ENCODE measurements at regions not wholly inside any gene's neighbourhood (a gene's known extent, or its start where the extent isn't known, plus 50 kb on each side); places are given as distances from the start of the nearest gene placed in this dataset.

DNA sequence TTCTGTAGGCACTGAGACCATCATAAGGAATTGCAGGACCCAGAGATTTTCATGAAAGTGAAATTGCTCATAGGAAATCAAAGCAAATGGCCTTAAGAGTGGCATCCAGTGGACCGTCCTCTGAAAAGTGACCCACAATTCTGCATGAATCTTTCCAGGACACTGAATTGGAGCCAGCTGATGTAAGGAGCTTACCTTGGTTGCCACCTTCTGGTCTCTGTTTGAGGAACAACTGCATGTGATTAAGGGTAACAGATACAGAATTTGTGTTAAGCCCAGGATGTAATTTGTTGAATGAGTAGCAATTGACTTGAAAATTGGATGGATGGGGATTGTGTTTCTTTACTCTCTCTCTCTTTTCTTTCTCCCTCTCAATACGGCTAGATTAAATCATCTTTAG is 49.9 kb upstream of the GAS1 start:
- WGBS, 3 donors, result 36 to 48% (median 40%) methylated on average over 2 of the region's 2 CpGs
- DNase-seq, result peak in 1 of 2 donors; percentile 21
- H3K36me3 ChIP-seq (ENCODE audit: control insufficient read depth in 3 of 3, insufficient read depth in 2 of 3, low read depth in 1 of 3, low read length in 3 of 3), result no peaks in the 10 kb centered on the region
- FAIRE-seq, result no peak
- H3K9me3 ChIP-seq (ENCODE audit: control insufficient read depth in 2 of 2, insufficient read depth in 1 of 2, low read depth in 1 of 2, low read length in 1 of 2), result no peaks in the 10 kb centered on the region
- H3K27me3 ChIP-seq (ENCODE audit: control insufficient read depth in 3 of 3, insufficient read depth in 3 of 3, low read length in 3 of 3), result peaks cover 0 to 2% (median 0%) of the 10 kb centered on the region in 3 donors
- no peak overlapping the region for H3K27ac ChIP-seq (ENCODE audit: low read depth in 1 of 3, low read length in 2 of 3)
- no peak overlapping the region for H3K4me3 ChIP-seq (ENCODE audit: low read depth in 1 of 3, low read length in 3 of 3)
- no peaks in the 10 kb centered on the region for H3K4me1 ChIP-seq (ENCODE audit: control insufficient read depth in 3 of 3, insufficient read depth in 2 of 3, low read depth in 1 of 3, low read length in 2 of 3)

DNA sequence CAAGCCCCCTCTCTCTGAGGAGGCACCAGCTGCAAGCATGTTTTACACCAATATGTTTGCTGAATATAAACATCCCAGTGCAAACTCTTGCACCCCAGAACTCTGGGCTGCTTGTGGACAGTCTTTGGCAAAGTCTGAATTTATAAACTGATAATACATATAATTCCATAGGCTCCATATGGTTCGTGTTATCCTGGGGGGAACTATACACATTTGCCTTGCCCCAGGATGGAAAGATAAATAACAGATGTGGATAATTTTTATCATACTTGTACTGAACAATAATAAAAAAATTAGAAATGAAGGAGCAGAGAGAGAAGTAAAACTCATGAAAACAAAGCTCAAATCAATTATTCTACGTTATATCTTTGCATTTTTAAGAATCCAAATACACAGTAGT is 50.6 kb upstream of the GAS1 start:
- Histone ChIP-seq H3K27ac (ENCODE audit: low read depth in 1 of 3, low read length in 2 of 3) (no peak overlapping the region), H3K27me3 (ENCODE audit: control insufficient read depth in 3 of 3, insufficient read depth in 3 of 3, low read length in 3 of 3) (peaks cover 0 to 2% (median 0%) of the 10 kb centered on the region in 3 donors), H3K9me3 (ENCODE audit: control insufficient read depth in 2 of 2, insufficient read depth in 1 of 2, low read depth in 1 of 2, low read length in 1 of 2) (no peaks in the 10 kb centered on the region), H3K4me3 (ENCODE audit: low read depth in 1 of 3, low read length in 3 of 3) (no peak overlapping the region), H3K4me1 (ENCODE audit: control insufficient read depth in 3 of 3, insufficient read depth in 2 of 3, low read depth in 1 of 3, low read length in 2 of 3) (no peaks in the 10 kb centered on the region), H3K36me3 (ENCODE audit: control insufficient read depth in 3 of 3, insufficient read depth in 2 of 3, low read depth in 1 of 3, low read length in 3 of 3) (no peaks in the 10 kb centered on the region)
- FAIRE-seq (no peak), DNase-seq (no peak)
- 66 to 84% (median 72%) methylated on average over 2 of the region's 2 CpGs for WGBS, 3 donors

DNA sequence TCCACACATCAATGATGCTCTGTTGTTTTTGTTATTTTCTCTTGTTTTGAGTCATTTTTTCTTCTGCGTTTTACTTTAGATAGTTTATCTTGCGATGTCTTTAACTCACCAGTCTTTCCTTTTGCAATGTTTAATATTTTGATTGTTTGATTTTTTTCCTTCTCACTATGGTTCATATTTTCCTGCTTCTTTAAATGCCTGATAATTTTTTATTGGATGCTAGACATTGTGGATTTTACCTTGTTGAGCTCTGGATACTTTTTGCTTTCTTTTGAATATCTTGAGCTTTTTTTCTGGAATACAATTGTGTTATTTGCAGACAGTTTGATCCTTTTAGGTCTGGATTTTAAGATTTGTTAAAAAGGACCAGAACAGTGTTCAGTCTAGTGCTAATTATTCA is 55.2 kb upstream of the GAS1 start:
- Histone ChIP-seq H3K4me3 (ENCODE audit: low read depth in 1 of 3, low read length in 3 of 3) (no peak overlapping the region), H3K4me1 (ENCODE audit: control insufficient read depth in 3 of 3, insufficient read depth in 2 of 3, low read depth in 1 of 3, low read length in 2 of 3) (no peaks in the 10 kb centered on the region), H3K27me3 (ENCODE audit: control insufficient read depth in 3 of 3, insufficient read depth in 3 of 3, low read length in 3 of 3) (no peaks in the 10 kb centered on the region), H3K27ac (ENCODE audit: low read depth in 1 of 3, low read length in 2 of 3) (no peak overlapping the region), H3K9me3 (ENCODE audit: control insufficient read depth in 2 of 2, insufficient read depth in 1 of 2, low read depth in 1 of 2, low read length in 1 of 2) (no peaks in the 10 kb centered on the region), H3K36me3 (ENCODE audit: control insufficient read depth in 3 of 3, insufficient read depth in 2 of 3, low read depth in 1 of 3, low read length in 3 of 3) (no peaks in the 10 kb centered on the region)
- DNase-seq (no peak), FAIRE-seq (peak; percentile 44)
- WGBS, 3 donors, result 90 to 99% (median 95%) methylated on average over 2 of the region's 2 CpGs

DNA sequence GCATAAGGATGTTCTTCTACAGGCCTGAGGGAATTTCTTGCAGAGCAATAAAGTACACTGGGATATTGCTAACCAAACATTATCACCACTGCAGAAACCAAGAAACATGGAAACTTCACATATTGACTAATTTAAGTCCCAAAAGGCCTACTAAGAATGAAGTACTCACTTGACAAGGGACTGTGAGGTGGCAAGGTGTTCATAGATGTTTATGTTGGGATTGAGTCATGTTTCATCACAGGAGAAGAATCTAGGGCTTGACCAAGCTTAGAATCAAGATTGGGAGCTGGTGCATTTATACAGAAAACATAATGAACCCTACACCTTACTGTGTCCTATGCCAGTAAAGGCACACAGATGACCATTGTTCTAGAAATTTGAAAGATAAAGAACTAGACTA is 56.7 kb upstream of the GAS1 start:
- no peaks in the 10 kb centered on the region for H3K9me3 ChIP-seq (ENCODE audit: control insufficient read depth in 2 of 2, insufficient read depth in 1 of 2, low read depth in 1 of 2, low read length in 1 of 2)
- no peaks in the 10 kb centered on the region for H3K4me1 ChIP-seq (ENCODE audit: control insufficient read depth in 3 of 3, insufficient read depth in 2 of 3, low read depth in 1 of 3, low read length in 2 of 3)
- H3K4me3 ChIP-seq (ENCODE audit: low read depth in 1 of 3, low read length in 3 of 3), result no peak overlapping the region
- H3K36me3 ChIP-seq (ENCODE audit: control insufficient read depth in 3 of 3, insufficient read depth in 2 of 3, low read depth in 1 of 3, low read length in 3 of 3), result no peaks in the 10 kb centered on the region
- no peak overlapping the region for H3K27ac ChIP-seq (ENCODE audit: low read depth in 1 of 3, low read length in 2 of 3)
- H3K27me3 ChIP-seq (ENCODE audit: control insufficient read depth in 3 of 3, insufficient read depth in 3 of 3, low read length in 3 of 3), result no peaks in the 10 kb centered on the region
- FAIRE-seq (no peak), DNase-seq (no peak)

DNA sequence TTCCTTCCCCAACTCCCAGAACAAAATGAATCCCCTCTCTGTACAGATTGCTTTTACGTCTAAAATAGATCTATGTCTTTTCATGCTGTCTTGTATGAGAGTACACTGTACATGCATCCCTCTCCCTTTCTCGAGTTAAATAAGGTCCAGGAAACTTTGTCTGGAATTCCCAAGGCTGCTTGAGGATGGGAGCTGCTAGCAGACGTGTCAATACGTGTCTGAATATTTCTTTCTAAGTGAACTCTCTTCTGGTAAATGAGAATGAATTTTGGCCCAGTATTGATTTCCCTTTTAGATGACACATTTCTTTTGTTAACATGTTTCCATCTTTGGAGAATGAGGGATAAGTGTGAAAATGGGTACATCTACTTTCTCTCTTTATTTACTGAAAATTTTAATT is 59.6 kb upstream of the GAS1 start:
- Histone ChIP-seq H3K27ac (ENCODE audit: low read depth in 1 of 3, low read length in 2 of 3) (no peak overlapping the region), H3K4me3 (ENCODE audit: low read depth in 1 of 3, low read length in 3 of 3) (no peak overlapping the region), H3K27me3 (ENCODE audit: control insufficient read depth in 3 of 3, insufficient read depth in 3 of 3, low read length in 3 of 3) (no peaks in the 10 kb centered on the region), H3K4me1 (ENCODE audit: control insufficient read depth in 3 of 3, insufficient read depth in 2 of 3, low read depth in 1 of 3, low read length in 2 of 3) (no peaks in the 10 kb centered on the region), H3K36me3 (ENCODE audit: control insufficient read depth in 3 of 3, insufficient read depth in 2 of 3, low read depth in 1 of 3, low read length in 3 of 3) (no peaks in the 10 kb centered on the region), H3K9me3 (ENCODE audit: control insufficient read depth in 2 of 2, insufficient read depth in 1 of 2, low read depth in 1 of 2, low read length in 1 of 2) (no peaks in the 10 kb centered on the region)
- DNase-seq (no peak), FAIRE-seq (no peak)
- WGBS, 3 donors, result 75 to 89% (median 83%) methylated on average over 4 of the region's 4 CpGs

DNA sequence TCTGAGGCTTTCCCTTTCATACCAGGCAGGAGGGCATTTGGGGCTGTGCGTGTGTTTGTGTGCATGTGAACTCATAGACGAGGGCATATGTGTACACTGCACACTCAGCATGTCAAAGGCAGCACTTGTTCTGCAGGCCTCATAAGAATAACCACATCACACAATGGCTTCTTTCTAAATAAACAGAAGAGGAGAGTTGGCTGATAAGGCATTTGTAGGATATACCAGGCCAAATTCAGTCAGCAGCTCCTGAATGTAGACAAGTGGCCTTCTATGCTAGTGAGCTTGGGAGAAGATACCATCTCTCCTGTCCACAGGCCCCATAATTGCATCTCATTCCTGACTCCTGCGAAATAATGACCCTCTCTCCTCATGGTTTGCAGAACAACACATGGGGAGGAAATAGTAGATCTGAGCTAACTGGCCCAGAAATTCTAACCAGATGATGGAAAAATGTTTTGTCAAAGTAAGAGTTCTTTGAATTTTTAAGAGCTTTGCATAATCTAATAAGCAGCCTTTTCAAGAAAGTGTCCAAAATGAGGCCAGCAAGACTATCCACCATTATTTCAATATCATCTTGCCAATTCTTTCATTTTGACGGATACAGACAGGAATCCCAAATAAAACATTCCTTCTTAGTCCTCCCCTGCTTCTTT is 60.5 kb upstream of the GAS1 start:
- no peak for DNase-seq
- no peak overlapping the region for H3K27ac ChIP-seq (ENCODE audit: low read depth in 1 of 3, low read length in 2 of 3)
- peaks cover 0 to 2% of the 10 kb centered on the region in 2 donors for H3K9me3 ChIP-seq (ENCODE audit: control insufficient read depth in 2 of 2, insufficient read depth in 1 of 2, low read depth in 1 of 2, low read length in 1 of 2)
- no peaks in the 10 kb centered on the region for H3K4me1 ChIP-seq (ENCODE audit: control insufficient read depth in 3 of 3, insufficient read depth in 2 of 3, low read depth in 1 of 3, low read length in 2 of 3)
- H3K4me3 ChIP-seq (ENCODE audit: low read depth in 1 of 3, low read length in 3 of 3), result no peak overlapping the region
- no peaks in the 10 kb centered on the region for H3K36me3 ChIP-seq (ENCODE audit: control insufficient read depth in 3 of 3, insufficient read depth in 2 of 3, low read depth in 1 of 3, low read length in 3 of 3)
- H3K27me3 ChIP-seq (ENCODE audit: control insufficient read depth in 3 of 3, insufficient read depth in 3 of 3, low read length in 3 of 3), result no peaks in the 10 kb centered on the region
- WGBS, 3 donors, result 62 to 88% (median 80%) methylated on average over 4 of the region's 4 CpGs
- FAIRE-seq, result no peak

DNA sequence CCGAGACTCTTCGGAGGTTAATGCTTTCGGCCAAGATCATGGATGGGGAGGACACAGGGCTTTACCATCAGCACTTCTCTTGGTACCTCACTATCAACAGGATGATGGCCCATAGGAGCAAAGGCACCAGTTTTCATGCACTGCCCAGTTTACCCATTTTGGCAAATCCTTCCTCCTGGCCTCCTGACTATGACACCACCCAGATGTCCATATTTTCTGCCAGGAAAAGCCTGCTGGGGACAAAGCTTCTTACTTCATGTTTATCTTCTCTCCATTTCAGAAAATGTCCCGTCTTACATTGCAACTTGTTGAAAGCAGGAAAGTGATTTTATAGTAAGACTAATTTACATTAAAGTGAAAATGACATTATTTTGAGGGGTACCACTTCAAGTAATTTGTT is 61.4 kb upstream of the GAS1 start:
- Histone ChIP-seq H3K4me1 (ENCODE audit: control insufficient read depth in 3 of 3, insufficient read depth in 2 of 3, low read depth in 1 of 3, low read length in 2 of 3) (no peaks in the 10 kb centered on the region), H3K27me3 (ENCODE audit: control insufficient read depth in 3 of 3, insufficient read depth in 3 of 3, low read length in 3 of 3) (no peaks in the 10 kb centered on the region), H3K27ac (ENCODE audit: low read depth in 1 of 3, low read length in 2 of 3) (no peak overlapping the region), H3K36me3 (ENCODE audit: control insufficient read depth in 3 of 3, insufficient read depth in 2 of 3, low read depth in 1 of 3, low read length in 3 of 3) (no peaks in the 10 kb centered on the region), H3K4me3 (ENCODE audit: low read depth in 1 of 3, low read length in 3 of 3) (no peak overlapping the region), H3K9me3 (ENCODE audit: control insufficient read depth in 2 of 2, insufficient read depth in 1 of 2, low read depth in 1 of 2, low read length in 1 of 2) (peaks cover 0 to 2% of the 10 kb centered on the region in 2 donors)
- 71 to 83% (median 79%) methylated on average over 4 of the region's 4 CpGs for WGBS, 3 donors
- DNase-seq (no peak), FAIRE-seq (no peak)

DNA sequence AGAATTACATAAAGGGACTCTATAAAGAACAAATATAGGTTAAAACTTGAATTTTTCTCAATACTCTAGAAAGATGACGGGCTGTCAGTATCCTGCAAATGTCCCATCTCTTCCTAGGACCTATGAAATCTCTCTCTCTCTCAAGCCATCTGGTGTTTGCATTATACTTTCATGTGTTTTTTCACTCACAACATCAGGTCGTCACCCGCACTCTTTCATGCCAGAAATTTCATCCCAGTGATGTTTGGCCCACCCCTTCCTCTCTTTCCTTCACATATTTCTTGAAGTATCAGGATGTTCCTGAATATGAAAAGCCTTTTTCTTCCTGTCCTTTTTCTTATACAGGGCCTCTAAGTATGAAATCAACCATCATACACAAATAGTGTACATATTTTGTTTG is 63.3 kb upstream of the GAS1 start:
- 84% methylated on average over 3 of the region's 3 CpGs for WGBS, 3 donors
- DNase-seq (no peak), FAIRE-seq (no peak)
- Histone ChIP-seq H3K27me3 (ENCODE audit: control insufficient read depth in 3 of 3, insufficient read depth in 3 of 3, low read length in 3 of 3) (no peaks in the 10 kb centered on the region), H3K9me3 (ENCODE audit: control insufficient read depth in 2 of 2, insufficient read depth in 1 of 2, low read depth in 1 of 2, low read length in 1 of 2) (peaks cover 0 to 2% of the 10 kb centered on the region in 2 donors), H3K4me1 (ENCODE audit: control insufficient read depth in 3 of 3, insufficient read depth in 2 of 3, low read depth in 1 of 3, low read length in 2 of 3) (no peaks in the 10 kb centered on the region), H3K4me3 (ENCODE audit: low read depth in 1 of 3, low read length in 3 of 3) (no peak overlapping the region), H3K36me3 (ENCODE audit: control insufficient read depth in 3 of 3, insufficient read depth in 2 of 3, low read depth in 1 of 3, low read length in 3 of 3) (no peaks in the 10 kb centered on the region), H3K27ac (ENCODE audit: low read depth in 1 of 3, low read length in 2 of 3) (no peak overlapping the region)

DNA sequence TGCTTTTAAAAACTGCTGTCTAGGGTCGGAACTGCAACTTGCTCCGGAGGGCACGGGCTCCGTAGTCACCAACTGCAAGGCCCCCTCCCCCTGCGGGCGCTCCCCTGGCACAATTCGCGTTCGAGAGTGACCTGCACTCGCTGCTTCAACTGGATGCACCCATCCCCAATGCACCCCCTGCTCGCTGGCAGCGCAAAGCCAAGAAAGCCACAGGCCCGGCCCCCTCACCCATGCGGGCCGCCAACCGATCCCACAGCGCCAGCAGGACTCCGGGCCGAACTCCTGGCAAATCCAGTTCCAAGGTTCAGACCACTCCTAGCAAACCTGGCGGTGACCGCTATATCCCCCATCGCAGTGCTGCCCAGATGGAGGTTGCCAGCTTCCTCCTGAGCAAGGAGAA is 64.2 kb upstream of the GAS1 start:
- Histone ChIP-seq H3K27me3 (ENCODE audit: control insufficient read depth in 3 of 3, insufficient read depth in 3 of 3, low read length in 3 of 3) (no peaks in the 10 kb centered on the region), H3K9me3 (ENCODE audit: control insufficient read depth in 2 of 2, insufficient read depth in 1 of 2, low read depth in 1 of 2, low read length in 1 of 2) (peaks cover 0 to 2% of the 10 kb centered on the region in 2 donors), H3K27ac (ENCODE audit: low read depth in 1 of 3, low read length in 2 of 3) (no peak overlapping the region), H3K4me1 (ENCODE audit: control insufficient read depth in 3 of 3, insufficient read depth in 2 of 3, low read depth in 1 of 3, low read length in 2 of 3) (no peaks in the 10 kb centered on the region), H3K36me3 (ENCODE audit: control insufficient read depth in 3 of 3, insufficient read depth in 2 of 3, low read depth in 1 of 3, low read length in 3 of 3) (no peaks in the 10 kb centered on the region), H3K4me3 (ENCODE audit: low read depth in 1 of 3, low read length in 3 of 3) (no peak overlapping the region)
- no peak for DNase-seq
- WGBS, 3 donors, result 93 to 96% (median 95%) methylated on average over 22 of the region's 22 CpGs
- FAIRE-seq, result no peak

All from small intestine (tissue), 7 donors.